ENCODE measurements at regions not wholly inside any gene's neighbourhood (a gene's known extent, or its start where the extent isn't known, plus 50 kb on each side); places are given as distances from the start of the nearest gene placed in this dataset.

DNA sequence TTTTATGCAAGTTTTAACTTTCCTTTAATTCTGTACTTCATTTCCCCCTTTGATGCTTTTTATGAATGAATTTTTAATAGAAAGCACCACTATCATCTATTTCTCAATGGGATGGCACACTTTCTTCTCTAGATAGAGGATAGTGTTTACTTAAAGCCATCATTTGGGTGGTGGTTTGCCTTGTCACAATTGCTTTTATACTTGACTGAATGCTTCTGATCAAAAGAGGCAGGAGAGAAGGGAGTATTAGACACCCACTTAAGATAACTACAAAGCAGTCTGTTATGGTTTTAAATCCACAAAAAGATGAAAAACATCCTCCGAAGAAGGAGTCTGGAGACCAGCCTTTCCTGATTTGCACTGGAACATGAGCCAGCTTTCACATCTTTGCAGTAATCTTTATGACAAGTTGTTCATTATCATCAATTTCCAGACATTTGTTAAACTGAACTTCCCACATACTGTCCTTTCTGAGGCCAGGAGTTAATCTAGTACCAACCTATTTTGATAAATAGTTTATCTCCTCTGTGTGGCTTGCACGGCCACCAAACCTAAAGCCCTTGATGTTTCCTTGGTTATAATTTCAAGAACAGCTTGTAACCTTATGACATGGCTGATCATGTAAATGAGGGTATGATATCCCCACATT is 270.4 kb upstream of the RBMY1B start:
- no peaks in the 10 kb centered on the region for H3K36me3 ChIP-seq (ENCODE audit: control insufficient read depth in 2 of 3, insufficient read depth in 3 of 3, low read length in 3 of 3)
- FAIRE-seq (no peak), DNase-seq (no peak)
- no peaks in the 10 kb centered on the region for H3K4me1 ChIP-seq (ENCODE audit: control insufficient read depth in 2 of 3, insufficient read depth in 2 of 3, low read depth in 1 of 3, low read length in 3 of 3)
- intact Hi-C loops (cut with DNase I), result no loop called here
- no peaks in the 10 kb centered on the region for H3K9me3 ChIP-seq (ENCODE audit: control insufficient read depth in 2 of 3, insufficient read depth in 1 of 3, low read length in 3 of 3)
- H3K4me3 ChIP-seq (ENCODE audit: low read length in 3 of 3), result no peak overlapping the region
- no peaks in the 10 kb centered on the region for H3K27me3 ChIP-seq (ENCODE audit: control insufficient read depth, insufficient read depth, low read length)
- TF ChIP-seq, protein P1, sequence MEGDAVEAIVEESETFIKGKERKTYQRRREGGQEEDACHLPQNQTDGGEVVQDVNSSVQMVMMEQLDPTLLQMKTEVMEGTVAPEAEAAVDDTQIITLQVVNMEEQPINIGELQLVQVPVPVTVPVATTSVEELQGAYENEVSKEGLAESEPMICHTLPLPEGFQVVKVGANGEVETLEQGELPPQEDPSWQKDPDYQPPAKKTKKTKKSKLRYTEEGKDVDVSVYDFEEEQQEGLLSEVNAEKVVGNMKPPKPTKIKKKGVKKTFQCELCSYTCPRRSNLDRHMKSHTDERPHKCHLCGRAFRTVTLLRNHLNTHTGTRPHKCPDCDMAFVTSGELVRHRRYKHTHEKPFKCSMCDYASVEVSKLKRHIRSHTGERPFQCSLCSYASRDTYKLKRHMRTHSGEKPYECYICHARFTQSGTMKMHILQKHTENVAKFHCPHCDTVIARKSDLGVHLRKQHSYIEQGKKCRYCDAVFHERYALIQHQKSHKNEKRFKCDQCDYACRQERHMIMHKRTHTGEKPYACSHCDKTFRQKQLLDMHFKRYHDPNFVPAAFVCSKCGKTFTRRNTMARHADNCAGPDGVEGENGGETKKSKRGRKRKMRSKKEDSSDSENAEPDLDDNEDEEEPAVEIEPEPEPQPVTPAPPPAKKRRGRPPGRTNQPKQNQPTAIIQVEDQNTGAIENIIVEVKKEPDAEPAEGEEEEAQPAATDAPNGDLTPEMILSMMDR (IDR thresholded peaks at IDR 0.05; ENCODE audit: borderline replicate concordance, extremely low read depth, insufficient read depth), result no peak
- H3K27ac ChIP-seq (ENCODE audit: low read depth in 2 of 2, low read length in 2 of 2), result no peak overlapping the region
- H3K9ac ChIP-seq (ENCODE audit: low read length in 3 of 3), result no peak overlapping the region

DNA sequence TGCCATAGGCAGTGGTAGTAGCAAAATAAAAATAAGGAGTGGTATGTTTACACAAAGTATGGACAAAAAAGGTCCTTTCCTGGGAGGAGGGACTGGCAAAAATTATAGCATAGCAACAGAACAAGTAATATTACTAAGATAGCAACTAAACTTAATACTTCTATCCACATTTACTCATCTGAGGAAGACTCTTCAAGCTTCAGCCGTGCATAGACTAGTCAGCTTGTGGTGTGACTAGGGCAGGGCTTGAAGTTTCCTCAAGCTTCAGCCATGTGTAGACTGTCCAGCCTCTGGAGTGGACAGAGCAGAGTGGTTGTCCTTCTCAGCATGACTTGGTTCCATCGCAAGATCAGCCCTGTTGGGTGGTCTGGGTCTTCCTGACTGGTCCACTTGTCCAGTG is 268.3 kb upstream of the RBMY1B start:
- TF ChIP-seq, protein P1 (IDR thresholded peaks at IDR 0.05; ENCODE audit: borderline replicate concordance, extremely low read depth, insufficient read depth), result no peak
- no peak for DNase-seq
- Histone ChIP-seq H3K9me3 (ENCODE audit: control insufficient read depth in 2 of 3, insufficient read depth in 1 of 3, low read length in 3 of 3) (no peaks in the 10 kb centered on the region), H3K27ac (ENCODE audit: low read depth in 2 of 2, low read length in 2 of 2) (no peak overlapping the region), H3K9ac (ENCODE audit: low read length in 3 of 3) (no peak overlapping the region), H3K27me3 (ENCODE audit: control insufficient read depth, insufficient read depth, low read length) (no peaks in the 10 kb centered on the region), H3K36me3 (ENCODE audit: control insufficient read depth in 2 of 3, insufficient read depth in 3 of 3, low read length in 3 of 3) (no peaks in the 10 kb centered on the region), H3K4me3 (ENCODE audit: low read length in 3 of 3) (no peak overlapping the region), H3K4me1 (ENCODE audit: control insufficient read depth in 2 of 3, insufficient read depth in 2 of 3, low read depth in 1 of 3, low read length in 3 of 3) (no peaks in the 10 kb centered on the region)
- intact Hi-C loops (cut with DNase I), result no loop called here
- FAIRE-seq, result no peak

DNA sequence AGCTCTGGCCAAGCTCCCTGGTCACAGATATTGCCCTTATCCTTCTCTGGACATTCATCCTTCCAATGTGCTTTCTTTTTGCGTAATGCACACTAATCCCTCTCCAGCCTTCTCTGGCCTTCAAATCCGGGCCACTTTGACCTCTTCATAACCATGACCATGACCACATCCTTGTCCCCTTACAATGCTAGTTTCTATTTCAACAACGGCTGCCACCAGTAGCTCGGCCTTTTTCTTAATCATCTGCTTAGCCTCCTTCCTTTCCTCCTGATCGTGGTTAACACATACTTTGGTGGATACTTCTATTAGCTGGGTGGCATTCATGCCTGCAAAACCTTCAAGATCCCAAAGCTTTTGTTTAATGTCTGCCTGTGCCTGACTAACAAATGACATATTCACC is 264.4 kb upstream of the RBMY1B start:
- FAIRE-seq, result no peak
- H3K27me3 ChIP-seq (ENCODE audit: control insufficient read depth, insufficient read depth, low read length), result no peaks in the 10 kb centered on the region
- no peaks in the 10 kb centered on the region for H3K36me3 ChIP-seq (ENCODE audit: control insufficient read depth in 2 of 3, insufficient read depth in 3 of 3, low read length in 3 of 3)
- no peak for DNase-seq
- H3K4me3 ChIP-seq (ENCODE audit: low read length in 3 of 3), result no peak overlapping the region
- no peaks in the 10 kb centered on the region for H3K9me3 ChIP-seq (ENCODE audit: control insufficient read depth in 2 of 3, insufficient read depth in 1 of 3, low read length in 3 of 3)
- TF ChIP-seq, protein P1 (IDR thresholded peaks at IDR 0.05; ENCODE audit: borderline replicate concordance, extremely low read depth, insufficient read depth), result no peak
- H3K9ac ChIP-seq (ENCODE audit: low read length in 3 of 3), result no peak overlapping the region
- no peaks in the 10 kb centered on the region for H3K4me1 ChIP-seq (ENCODE audit: control insufficient read depth in 2 of 3, insufficient read depth in 2 of 3, low read depth in 1 of 3, low read length in 3 of 3)
- H3K27ac ChIP-seq (ENCODE audit: low read depth in 2 of 2, low read length in 2 of 2), result no peak overlapping the region
- intact Hi-C loops (cut with DNase I), result no loop called here

- Histone ChIP-seq H3K4me1 (ENCODE audit: control insufficient read depth in 2 of 3, insufficient read depth in 2 of 3, low read depth in 1 of 3, low read length in 3 of 3) (no peaks in the 10 kb centered on the region), H3K36me3 (ENCODE audit: control insufficient read depth in 2 of 3, insufficient read depth in 3 of 3, low read length in 3 of 3) (no peaks in the 10 kb centered on the region), H3K9me3 (ENCODE audit: control insufficient read depth in 2 of 3, insufficient read depth in 1 of 3, low read length in 3 of 3) (no peaks in the 10 kb centered on the region), H3K4me3 (ENCODE audit: low read length in 3 of 3) (no peak overlapping the region), H3K27me3 (ENCODE audit: control insufficient read depth, insufficient read depth, low read length) (no peaks in the 10 kb centered on the region), H3K9ac (ENCODE audit: low read length in 3 of 3) (no peak overlapping the region), H3K27ac (ENCODE audit: low read depth in 2 of 2, low read length in 2 of 2) (no peak overlapping the region)
- DNase-seq (no peak), FAIRE-seq (no peak)
- intact Hi-C loops (cut with DNase I), result no loop called here
- TF ChIP-seq, protein P1 (IDR thresholded peaks at IDR 0.05; ENCODE audit: borderline replicate concordance, extremely low read depth, insufficient read depth), result no peak
Measured at GRCh38 chrY:21248591-21248990, 262.5 kb upstream of the RBMY1B start.
